SIG-M5 treated with dmso at 0.1 percent for 504 hours (cell line): ENCODE measurements at regions not wholly inside any gene's neighbourhood (a gene's known extent, or its start where the extent isn't known, plus 50 kb on each side); places are given as distances from the start of the nearest gene placed in this dataset.

Experiments
- DNase-seq: peaks from one replicate; lab custom pipeline; 2025; ENCODE audit not compliant: unreplicated experiment; lab: John Stamatoyannopoulos, UW

DNA sequence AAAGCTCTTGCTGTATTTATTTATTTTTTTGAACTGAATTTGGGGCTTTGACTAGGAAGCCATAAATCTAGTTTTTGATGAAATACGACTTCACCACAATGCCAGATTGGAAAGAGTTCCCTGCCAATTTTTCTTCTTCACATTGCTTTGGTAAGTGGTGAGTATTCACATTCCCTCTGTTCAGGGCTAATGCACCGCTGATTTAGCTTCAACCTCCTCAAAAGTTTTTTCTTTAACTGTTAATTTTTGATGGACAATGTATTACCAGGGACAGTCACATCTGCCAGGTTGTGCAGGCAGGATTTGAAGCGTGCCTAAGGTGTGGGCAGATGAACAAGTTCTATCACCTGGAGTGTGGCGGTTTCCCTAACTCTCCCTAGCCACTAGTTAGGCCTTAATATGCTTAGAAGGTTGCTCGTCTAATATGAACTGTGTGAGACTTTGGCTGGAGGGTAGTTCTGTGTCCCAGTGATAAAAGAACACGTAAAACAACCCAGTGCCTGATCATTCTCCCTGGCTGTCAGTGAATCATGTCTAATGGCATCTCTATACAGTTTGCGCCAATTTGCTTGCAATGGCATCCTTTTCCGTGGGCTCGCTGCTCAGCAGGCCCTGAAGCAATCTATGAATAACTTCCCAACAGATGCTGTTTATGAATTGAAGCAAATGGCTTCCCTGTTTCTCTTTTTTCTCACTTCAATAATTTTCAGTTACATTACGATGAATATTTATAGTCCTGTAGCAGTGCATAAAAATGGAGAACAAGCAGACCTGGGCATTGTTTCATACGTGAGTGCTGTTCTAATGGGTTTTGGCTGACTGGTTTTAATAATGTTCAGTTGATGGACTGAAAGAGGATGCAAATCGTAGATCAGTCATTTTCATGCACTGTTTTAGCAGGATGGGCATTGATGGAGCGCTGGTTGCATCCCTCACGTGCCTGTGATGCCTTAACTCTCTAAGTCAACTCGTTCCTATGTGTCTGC is 243.2 kb upstream of the SUCLG2 start:
- no peak for DNase-seq

DNA sequence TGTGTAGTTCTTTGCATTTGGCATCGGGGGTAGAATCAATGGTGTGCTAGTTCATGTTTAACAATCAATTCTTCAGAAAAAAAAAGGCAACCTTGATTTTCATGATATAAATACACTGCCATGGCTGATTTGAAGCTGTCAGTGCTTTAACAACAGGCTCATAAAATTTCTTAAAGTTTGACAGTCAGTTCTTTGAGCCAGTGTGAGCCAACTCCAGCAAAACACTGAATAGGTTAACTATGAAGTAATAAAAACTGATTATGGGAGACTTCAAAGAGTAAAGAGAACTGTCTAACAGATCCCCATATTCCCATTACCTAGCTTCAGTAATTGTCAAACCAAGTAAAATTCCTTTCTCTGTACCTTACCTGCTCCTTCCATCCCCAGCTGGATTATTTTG is 241.7 kb upstream of the SUCLG2 start:
- DNase-seq: no peak

DNA sequence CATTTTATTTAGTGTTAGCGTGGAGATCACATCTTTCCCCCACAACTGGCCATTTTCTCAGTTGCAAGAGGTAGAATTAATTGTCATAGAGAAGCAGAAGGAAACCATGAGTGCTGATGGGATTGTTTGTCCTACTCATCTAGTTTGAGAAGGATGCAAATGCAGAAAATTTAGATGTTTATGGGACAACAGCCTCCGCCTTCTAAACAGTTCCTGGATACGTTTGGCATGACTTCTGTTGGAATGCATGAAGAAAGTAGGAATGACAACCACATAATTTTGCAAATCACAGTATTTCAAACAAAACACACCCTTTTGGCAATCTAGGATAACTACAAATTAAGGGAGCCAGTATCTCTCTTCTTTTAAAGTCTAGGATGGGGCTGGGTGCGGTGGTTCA is 240.1 kb upstream of the SUCLG2 start:
- DNase-seq: no peak

DNA sequence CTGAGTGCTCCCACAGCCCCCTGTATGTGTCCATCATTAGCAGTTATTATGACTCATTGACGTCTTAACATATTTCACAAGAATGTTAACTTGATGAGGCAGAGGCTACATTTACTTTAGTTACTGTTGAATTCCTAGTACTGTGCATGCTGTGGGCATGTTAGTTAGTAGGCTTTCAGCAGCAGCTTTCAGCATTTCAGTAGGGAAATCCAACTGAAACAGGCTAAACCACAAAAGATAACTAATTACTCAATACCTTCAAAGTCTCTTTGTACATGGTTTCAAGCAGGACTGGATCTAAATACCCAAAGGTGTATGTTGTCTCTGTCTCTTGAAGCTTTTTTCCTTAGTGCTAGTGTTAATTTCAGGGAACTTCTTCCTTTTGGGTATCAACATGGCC is 229.9 kb upstream of the SUCLG2 start:
- DNase-seq: no peak

DNA sequence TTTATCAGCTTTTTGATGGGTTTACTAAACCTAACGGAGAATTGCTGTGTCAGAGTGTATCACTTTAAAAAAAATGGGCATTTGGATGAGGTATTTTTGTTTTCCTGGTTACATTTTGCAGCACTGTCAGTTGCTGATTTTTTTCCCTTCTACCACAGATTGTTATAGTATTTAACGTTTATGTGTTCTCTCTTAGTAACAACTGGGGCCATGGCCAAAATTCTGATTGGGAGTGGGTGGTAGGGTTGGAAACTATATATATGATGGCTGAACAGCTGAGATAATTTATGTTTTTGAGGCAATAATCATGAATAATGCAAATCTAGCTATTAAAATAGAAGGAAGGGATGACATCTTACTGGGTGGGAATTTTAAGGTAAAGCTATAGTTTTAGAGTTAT is 229.4 kb upstream of the SUCLG2 start:
- no peak for DNase-seq

DNA sequence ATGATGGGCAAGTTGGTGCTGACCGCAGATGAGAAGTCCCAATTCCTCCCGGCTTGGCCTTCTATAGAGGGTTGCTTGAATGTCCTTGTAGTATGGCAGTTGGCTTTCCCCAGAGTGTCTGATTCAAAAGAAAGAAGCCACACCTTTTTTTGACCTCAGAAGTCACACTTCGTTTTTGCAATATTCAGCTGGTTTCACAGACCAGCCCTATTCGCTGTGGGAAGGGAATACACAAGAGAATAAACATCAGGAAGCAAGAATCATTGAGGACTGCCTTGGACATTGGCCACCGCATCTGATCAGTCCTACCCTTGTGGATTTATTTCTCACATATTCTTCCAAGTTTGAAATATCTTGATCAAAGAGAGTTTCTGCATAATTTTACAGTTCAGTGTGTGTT is 228.6 kb upstream of the SUCLG2 start:
- no peak for DNase-seq

DNA sequence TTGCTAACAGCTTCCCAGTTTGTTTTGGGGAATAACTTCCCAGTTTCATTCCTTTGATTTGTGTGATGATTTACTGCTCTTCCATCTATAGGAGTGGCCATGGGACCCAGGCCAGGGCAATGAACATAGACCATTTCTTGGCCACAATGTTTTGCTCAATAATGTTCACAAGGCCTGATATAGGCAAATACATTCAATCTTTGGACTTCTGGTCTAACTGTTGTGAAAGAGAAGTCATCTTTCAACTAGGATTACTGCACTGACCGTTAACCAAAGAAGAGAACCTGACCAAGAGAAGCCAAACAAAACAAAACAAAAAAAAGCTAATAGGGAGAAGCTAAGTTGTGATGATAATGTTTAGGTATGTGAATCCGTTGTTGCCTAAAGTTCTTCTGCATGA is 221.8 kb upstream of the SUCLG2 start:
- no peak for DNase-seq

DNA sequence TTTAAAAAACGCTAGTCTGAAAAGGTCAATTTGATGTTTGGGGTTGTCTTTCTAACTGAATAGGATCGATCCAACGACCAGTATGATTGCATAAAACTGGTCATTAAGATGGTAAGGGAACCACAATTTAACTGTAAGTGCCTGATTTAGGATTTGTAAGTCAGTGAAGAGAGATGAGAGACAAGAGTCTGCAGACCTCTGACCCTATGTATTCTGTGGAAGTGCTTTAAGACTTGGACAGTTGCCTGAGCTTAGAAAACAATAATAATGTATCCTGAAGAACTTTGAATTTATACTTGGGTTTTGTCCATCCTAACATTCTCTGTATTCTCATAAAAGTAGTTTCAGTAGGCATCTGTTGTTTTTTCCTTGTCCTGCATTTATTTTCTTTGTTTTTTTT is 221.4 kb upstream of the SUCLG2 start:
- no peak for DNase-seq

DNA sequence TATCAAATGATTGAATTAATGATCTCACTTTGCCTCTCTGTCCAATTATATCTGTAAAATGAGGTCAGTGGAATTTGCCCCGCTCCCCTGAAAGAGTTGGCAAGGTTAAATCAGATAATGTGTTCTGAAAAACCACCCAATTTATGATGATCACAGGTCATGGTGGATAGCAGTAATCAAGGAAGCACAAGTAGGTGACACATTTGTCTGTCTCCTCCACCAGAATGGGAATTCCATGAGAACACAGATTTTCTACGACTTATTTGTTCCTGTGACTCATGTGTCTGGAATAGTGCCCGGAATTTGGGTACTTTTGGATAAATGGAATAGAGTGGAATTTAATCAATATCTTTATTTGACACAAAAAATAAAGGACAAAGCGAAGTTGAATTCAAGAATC is 220.9 kb upstream of the SUCLG2 start:
- DNase-seq: no peak

DNA sequence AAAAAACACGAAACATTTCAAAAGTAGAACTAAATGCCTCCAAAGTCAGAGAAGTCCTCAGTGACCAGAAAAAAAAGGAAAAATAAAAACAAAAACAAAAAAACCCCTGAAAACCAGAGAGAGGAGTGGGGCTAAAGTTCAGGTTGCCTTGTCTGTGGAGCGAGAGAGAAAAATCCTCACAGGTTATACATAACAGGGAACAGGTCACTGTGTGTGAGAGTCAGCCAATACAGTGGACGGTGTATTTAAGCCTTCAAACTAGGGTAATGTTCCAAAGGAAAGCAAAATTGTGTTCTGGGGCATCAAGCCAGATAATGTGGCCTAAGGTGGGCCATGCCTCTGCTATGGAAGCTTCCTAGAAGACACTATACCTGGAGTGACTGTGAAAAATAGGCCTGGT is 216.1 kb upstream of the SUCLG2 start:
- no peak for DNase-seq

DNA sequence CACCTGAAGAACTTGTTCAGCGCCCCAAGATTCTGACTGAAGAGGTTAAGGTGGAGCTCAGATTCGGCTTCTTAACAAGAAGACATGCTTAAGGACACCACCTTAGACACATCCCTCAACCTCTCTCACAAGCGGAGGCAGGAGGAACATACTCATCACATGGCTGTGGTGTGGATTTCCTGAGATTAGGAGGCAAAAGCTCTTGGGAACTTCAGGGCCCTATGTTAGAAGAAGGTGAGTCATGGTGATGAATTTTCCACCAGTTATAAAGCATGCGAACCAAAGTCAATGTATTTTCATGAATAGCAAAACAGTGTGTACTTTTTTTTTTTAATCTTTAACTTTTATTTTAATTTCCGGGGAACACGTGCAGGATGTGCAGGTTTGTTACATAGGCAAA is 212.2 kb upstream of the SUCLG2 start:
- no peak for DNase-seq

DNA sequence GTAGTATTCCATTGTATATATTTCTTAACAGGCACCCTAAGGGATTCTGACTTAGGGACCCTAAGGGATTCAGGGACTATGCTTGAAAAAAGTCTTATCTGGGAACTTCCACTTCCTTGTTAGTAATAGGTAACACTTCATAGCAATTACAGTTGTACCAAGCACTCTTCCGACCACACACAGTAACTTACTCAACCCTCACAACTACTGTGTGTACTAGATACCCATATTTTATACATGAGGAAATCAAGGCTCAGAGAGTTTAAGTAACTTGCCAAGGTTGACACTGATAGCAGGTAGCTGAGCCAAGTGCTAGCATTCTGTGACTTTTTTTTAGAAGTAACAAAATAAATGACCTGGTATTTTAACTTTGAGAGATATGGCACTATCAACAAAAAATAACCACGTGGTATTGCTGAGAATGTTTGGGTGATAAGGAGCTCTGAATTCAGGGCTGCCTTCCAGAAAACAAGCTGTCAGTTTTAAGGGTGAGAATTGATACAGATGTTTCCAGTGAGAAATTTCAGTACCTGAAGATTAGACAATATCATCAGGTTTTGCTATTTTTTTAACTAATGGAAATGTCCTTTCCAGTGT is 210.3 kb upstream of the SUCLG2 start:
- DNase-seq: no peak

DNA sequence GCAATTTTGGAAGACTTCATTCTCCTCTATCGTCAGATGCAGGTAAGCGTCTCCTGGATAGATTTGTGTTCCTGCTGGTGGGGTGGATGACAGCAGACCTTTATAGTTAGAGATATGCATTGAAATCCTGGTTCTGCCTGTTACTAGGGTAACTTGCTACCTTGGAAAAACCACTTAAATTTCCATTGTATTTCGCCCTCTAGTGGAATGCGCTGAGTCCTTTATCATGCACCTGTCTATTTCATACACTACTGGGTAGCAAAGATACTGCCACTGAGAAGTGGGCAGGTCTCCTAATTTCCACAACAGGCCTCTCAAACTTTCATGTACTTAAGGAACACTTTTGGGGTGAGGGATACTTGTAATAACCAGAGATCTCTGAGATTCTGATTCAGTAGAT is 209.5 kb upstream of the SUCLG2 start:
- DNase-seq: peak; percentile 21

DNA sequence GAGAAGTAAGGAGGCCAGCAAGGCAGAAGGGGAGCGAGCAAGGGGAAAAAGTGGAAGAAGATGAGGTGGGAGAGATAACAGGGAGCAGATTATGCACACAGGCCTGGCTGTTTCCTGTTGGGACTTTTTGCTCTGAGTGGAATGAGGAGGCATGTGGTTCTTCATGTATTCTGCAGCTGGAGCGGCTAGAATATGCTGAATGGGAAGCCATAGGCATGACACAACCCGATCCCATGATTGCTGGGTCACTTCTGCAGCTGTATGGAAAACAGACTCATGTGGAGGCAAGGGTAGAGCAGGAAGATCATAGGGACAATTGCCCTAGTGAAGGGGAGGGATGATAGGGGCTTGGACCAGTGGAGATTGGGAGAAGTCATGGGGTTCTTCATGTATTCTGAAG is 206.0 kb upstream of the SUCLG2 start:
- DNase-seq: no peak

DNA sequence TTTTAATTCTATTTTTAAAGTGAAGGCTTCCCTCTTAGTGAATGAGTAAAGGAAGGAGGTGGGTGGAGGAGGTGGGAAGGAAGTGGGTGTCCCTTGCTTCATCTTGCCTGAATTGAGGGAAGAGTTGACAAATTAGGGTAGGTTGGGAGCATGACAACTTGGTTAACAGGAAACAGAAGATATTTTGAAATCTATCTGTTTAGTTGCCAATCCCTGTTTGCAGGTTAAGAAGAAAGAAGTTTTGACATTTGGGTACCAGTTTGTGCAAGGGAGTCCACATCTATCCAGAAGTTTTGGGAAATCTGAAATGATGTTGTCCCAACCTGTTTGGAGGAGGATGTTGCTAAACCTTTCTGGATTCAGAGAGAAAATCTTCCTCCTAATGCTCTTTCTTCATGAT is 204.1 kb upstream of the SUCLG2 start:
- DNase-seq: no peak

DNA sequence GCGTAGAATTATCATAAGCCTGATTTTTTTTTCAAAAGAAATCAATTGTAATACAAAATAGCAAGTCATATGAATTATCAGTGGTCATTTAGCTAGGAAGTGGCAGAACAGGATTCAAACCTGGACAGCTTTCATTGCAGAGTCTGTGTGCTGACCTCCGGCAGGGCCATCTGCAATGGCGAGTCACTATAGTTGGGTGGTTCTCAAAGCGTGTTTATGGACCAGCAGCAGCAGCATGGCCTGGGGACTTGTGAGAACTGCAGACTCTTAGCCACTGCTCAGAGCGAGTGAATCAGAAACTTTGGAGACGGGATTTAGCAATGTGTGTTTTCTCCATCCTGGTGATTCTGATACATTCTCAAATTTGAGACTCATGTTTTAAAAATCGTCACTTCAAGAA is 202.3 kb upstream of the SUCLG2 start:
- DNase-seq: no peak

DNA sequence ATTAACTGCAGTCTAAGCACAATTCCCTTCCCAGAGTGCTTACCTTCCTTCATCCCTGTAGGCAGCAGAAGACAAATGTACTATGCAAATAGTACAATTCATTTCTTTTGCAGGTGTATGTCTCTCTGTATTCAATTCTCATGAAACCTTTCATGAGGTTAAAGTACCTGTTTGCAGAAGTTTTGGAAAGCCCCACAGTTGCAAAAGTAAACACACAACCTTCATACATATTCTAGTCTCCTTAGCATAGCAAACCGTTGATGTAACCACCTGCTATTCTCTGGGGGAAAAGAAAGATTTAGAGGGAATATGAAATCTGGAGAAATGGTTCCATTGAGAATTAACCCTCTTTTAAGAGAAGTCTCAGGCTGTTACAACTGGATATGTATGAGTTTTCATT is 200.3 kb upstream of the SUCLG2 start:
- no peak for DNase-seq

DNA sequence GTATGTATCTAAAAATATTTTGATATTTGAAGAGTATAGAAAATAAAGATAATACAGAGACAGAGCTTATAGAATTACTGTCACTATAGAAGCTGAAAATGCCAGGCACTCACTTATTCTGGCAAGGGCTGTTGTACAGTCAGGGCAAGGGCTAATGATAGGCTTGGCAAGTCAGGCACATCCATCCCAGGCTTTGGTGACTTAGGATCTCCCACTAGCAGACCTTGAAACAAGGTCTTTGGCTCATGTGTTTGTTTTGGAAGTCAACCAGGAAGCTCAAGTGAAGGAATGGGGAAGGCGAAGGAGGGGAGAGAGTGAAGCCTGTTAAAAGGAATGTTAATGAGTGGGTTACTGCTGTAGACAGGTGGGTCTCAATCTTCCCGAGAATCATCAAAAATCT is 199.1 kb upstream of the SUCLG2 start:
- no peak for DNase-seq

DNA sequence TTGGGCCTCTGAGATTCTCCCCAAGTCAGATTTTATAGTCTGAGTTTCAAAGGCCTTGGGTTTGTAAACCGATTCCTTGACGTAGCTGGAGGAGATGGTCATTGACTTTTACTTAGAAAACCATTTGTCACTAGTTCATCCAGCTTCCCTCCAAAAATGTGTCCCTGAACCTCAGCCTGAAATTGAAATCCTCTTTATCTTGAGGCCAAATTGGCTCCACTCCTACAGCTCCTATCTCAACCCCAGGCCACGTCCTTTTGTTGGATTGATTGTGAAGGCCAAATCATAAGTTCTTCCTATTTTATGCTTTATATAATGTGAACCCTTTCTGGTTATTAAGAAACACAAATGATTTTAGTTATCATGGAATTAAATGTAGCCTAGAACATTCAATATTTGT is 193.9 kb upstream of the SUCLG2 start:
- DNase-seq: no peak

DNA sequence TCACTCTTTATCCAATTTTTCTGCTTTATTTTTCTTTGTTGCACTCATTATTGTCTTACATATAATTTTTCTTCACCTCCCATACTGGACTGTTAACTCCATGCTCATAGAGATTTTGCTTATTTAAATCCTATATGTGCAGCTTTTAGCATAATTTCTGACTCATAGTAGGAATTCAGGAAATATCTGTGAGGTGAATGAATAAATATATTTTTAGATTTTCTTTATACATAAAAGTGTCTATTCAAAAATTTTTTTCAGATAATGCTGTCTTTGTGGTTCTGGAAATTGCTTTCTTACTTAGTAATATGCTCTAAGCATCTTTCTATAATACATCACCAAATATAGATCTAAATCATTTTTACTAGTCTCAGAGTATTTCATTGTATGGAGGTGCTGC is 191.8 kb upstream of the SUCLG2 start:
- DNase-seq: no peak

DNA sequence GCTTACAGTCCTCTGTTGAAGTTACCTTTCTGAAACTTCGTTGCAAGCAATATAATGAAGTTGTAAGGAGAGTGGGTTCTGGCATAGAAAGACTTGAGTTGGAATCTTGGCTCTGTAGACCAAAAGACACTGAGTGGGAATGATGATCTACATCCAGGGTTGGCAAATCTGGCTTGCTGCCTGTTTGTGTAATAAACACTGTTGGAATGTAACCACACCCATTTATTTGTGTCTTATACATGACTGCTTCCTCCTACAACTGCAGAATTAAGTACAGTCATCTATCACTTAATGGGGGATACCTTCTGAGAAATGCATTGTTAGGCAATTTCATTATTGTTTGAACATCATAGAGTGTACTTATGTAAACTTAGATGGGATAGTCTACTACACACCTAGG is 178.4 kb upstream of the SUCLG2 start:
- no peak for DNase-seq

DNA sequence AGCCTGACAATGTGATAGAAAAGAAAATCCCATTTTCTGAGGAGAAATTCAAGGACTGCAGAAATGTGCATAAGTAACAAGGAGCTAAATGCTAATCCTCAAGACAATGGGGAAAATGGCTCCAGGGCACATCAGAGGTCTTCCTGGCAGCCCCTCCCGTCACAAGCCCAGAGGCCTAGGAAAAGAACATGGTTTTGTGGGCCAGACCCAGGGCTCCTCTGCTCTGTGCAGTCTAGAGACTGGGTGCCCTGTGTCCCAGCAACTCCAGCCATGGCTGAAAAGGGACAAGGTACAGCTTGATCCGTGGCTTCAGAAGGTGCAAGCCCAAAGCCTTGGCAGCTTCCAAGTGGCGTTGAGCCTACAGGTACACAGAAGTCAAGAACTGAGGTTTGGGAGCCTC is 176.8 kb upstream of the SUCLG2 start:
- DNase-seq: no peak
